ENCODE measurements at regions not wholly inside any gene's neighbourhood (a gene's known extent, or its start where the extent isn't known, plus 50 kb on each side); places are given as distances from the start of the nearest gene placed in this dataset.

DNA sequence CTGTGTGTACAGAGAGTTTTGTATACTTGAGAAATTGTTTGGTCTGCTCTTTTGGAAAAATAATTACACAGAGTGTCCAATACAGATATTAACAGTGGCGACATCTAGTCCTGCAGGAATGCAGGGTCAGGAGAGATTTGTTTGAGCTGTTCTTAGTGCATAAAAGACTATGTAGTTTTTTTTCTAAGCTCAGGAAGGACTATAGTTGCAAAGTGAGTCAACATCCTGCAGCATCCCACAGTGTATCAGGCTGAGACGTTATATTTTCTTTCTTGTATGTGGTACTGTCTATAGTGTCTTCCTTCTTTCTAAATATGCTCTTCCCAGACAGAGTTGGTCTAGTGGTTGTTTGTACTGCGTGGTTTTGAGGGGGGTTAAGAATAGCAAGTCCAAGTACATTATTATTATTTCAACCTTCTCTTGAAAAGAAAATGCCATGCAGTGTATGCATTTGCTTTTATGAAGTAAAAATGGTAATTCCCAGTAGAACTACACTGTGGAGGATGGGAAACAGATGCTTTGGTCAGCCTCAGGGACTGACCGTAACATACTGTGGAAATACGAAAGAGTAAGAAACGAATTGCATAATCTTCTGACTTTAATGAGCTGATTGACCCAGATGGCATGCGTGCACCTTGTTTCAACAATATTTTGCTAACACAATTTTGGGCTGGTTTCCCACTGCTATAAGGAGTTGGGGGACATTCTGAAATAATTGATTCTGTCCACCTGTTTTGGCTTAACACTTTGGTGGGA lies 67.4 kb downstream of the DMP1 start:
- TF ChIP-seq EZH2 (IDR thresholded peaks at IDR 0.05; ENCODE audit: low read length), result no peak
- TF ChIP-seq, protein P1, sequence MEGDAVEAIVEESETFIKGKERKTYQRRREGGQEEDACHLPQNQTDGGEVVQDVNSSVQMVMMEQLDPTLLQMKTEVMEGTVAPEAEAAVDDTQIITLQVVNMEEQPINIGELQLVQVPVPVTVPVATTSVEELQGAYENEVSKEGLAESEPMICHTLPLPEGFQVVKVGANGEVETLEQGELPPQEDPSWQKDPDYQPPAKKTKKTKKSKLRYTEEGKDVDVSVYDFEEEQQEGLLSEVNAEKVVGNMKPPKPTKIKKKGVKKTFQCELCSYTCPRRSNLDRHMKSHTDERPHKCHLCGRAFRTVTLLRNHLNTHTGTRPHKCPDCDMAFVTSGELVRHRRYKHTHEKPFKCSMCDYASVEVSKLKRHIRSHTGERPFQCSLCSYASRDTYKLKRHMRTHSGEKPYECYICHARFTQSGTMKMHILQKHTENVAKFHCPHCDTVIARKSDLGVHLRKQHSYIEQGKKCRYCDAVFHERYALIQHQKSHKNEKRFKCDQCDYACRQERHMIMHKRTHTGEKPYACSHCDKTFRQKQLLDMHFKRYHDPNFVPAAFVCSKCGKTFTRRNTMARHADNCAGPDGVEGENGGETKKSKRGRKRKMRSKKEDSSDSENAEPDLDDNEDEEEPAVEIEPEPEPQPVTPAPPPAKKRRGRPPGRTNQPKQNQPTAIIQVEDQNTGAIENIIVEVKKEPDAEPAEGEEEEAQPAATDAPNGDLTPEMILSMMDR (optimal IDR thresholded peaks at IDR 0.05 in 1 of 3, IDR thresholded peaks at IDR 0.05 in 1 of 3, conservative IDR thresholded peaks at IDR 0.05 in 1 of 3; ENCODE audit: extremely low read depth in 1 of 3, insufficient read depth in 2 of 3, low read length in 3 of 3), result no peak

All from keratinocyte (primary cell).